D721Med (cell line): ENCODE measurements at regions not wholly inside any gene's neighbourhood (a gene's known extent, or its start where the extent isn't known, plus 50 kb on each side); places are given as distances from the start of the nearest gene placed in this dataset.

Source experiments
- DNase-seq: peaks from one replicate; pipeline ENCODE4 v3.0.0; 2011; ENCODE audit warnings: low spot score; ENCODE audit not compliant: insufficient read length
- FAIRE-seq: peaks from 2 replicates; lab custom pipeline; 2011; peaks lifted over from hg19 to GRCh38; lab: Jason Lieb, UNC
- TF ChIP-seq, protein P1 (sequence below): IDR thresholded peaks from 2 replicates; pipeline ENCODE4 v1.5.1; 2012; ENCODE audit warnings: mild to moderate bottlenecking, control low read depth; ENCODE audit not compliant: insufficient read depth; ENCODE audit errors: missing control alignments

DNA sequence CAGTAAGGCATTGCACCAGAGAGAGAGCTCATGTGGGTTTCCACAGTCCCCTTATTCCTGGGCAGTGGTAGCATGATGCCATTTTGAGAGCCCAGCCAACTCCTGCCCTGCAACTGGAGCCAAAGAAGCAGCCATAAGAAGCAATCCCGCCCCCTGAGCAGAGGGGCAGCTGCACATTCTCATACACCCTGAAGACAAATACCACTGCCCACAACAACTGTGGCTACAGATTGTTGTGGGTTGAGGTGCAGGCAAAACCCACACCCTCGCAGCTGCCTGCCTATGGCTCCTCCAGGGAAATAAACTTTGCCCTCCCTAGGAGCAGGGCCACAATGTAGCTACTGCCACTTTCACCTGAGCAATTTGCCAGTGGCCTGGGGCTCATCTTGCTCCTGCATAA lies 219.4 kb upstream of the NRXN1 start:
- DNase-seq (no peak), FAIRE-seq (no peak)

GRCh38 chr2:51247252-51247805 lies 215.4 kb upstream of the NRXN1 start:
- no peak for FAIRE-seq
- TF ChIP-seq, protein P1, sequence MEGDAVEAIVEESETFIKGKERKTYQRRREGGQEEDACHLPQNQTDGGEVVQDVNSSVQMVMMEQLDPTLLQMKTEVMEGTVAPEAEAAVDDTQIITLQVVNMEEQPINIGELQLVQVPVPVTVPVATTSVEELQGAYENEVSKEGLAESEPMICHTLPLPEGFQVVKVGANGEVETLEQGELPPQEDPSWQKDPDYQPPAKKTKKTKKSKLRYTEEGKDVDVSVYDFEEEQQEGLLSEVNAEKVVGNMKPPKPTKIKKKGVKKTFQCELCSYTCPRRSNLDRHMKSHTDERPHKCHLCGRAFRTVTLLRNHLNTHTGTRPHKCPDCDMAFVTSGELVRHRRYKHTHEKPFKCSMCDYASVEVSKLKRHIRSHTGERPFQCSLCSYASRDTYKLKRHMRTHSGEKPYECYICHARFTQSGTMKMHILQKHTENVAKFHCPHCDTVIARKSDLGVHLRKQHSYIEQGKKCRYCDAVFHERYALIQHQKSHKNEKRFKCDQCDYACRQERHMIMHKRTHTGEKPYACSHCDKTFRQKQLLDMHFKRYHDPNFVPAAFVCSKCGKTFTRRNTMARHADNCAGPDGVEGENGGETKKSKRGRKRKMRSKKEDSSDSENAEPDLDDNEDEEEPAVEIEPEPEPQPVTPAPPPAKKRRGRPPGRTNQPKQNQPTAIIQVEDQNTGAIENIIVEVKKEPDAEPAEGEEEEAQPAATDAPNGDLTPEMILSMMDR: no peak
- no peak for DNase-seq

More for the DNA sequence above, 219.4 kb upstream of the NRXN1 start:
- TF ChIP-seq, protein P1: no peak

GRCh38 chr2:51243892-51244535 lies 212.1 kb upstream of the NRXN1 start:
- TF ChIP-seq, protein P1: no peak
- FAIRE-seq (no peak), DNase-seq (no peak)

- no peak for FAIRE-seq
- TF ChIP-seq, protein P1: no peak
- DNase-seq: no peak
Observed at GRCh38 chr2:51237626-51238271, 205.8 kb upstream of the NRXN1 start.

DNA sequence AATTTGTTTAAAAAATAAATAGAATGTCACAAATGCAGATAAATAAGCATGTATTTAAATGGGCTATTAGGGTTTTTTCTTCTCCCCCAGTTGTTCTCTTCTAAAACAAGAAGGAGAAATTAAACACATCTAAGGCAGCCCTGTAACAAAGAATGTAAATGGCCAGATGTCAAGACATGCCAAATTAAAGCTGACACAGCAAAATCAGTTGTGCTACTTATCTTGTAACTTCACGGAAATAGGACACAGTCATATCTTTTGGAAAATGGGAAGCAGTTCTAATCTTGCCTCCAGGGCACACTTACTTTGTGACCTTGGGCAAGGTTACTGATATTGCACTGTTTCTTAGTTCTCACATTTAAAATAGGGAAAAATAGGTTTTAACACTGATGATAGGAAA lies 200.1 kb upstream of the NRXN1 start:
- DNase-seq: no peak
- TF ChIP-seq, protein P1: no peak
- no peak for FAIRE-seq

DNA sequence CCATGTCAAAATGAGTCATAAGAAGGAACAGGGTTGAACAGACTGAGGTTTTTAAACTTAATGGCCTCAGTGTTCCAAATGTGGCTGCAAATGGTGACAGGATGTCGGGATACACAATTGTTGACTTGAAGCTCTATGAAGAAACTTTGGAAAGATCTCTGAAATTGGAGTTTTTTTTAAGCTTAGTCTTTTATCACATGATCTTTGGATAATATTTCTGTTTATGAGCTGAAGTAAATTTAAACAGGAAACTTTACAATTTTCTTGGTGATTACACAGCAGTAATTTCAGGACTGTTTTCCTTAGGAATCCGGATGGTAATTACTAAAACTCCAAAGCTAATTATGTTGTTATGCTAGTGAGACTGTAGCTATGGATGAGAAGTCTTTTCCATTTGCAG lies 199.1 kb upstream of the NRXN1 start:
- DNase-seq (no peak), FAIRE-seq (no peak)
- TF ChIP-seq, protein P1: no peak

DNA sequence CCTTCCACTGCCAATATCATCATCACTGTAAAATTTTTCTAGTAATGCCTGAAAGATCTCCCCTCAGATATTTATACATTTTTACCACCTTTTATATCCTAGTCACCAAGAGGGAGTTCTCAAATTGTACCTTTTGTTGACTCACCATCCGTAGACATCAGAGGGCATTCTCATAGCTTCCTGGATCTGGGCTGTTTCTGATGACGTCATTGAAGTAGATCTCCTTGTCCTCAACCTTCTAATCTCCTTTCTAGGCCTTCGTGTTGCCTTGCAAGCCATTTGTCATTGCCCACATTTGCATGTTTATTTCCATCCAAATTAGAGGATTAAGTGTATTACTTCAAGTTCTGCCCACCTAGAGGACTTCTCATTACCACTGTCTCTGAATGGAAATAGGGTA lies 193.4 kb upstream of the NRXN1 start:
- TF ChIP-seq, protein P1: no peak
- no peak for DNase-seq
- FAIRE-seq: no peak
